ENCODE measurements at regions not wholly inside any gene's neighbourhood (a gene's known extent, or its start where the extent isn't known, plus 50 kb on each side); places are given as distances from the start of the nearest gene placed in this dataset.

DNA sequence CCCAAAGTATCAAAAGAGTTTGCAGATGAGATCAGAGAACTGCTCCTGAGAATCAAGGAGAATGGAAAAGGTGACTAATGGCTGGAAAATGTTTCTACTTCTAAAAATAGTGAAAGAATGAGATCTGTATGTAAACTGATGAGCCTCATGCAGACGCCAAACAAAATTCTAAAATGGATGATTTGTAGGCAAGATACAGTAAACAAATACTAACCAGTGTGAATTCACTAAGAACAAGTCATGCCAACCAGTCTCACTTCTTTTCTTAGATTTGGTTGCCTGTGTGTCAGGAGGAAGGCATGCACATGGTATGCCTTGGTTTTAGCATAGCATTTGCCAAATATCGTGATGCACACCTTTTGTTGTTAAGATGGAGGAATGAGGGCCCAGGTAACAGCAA is 94.9 kb upstream of the PIK3CG start:
- Histone ChIP-seq H3K27me3 (replicated peaks; ENCODE audit: control insufficient read depth, insufficient read depth, low read length) (no peaks in the 10 kb centered on the region), H3K36me3 (ENCODE audit: control insufficient read depth, insufficient read depth, low read length) (no peaks in the 10 kb centered on the region), H3K4me3 (replicated peaks; ENCODE audit: low read depth, low read length) (no peak overlapping the region)
- no peak for DNase-seq (ENCODE audit: extremely low read depth, insufficient read length)
- TF ChIP-seq, protein P1, sequence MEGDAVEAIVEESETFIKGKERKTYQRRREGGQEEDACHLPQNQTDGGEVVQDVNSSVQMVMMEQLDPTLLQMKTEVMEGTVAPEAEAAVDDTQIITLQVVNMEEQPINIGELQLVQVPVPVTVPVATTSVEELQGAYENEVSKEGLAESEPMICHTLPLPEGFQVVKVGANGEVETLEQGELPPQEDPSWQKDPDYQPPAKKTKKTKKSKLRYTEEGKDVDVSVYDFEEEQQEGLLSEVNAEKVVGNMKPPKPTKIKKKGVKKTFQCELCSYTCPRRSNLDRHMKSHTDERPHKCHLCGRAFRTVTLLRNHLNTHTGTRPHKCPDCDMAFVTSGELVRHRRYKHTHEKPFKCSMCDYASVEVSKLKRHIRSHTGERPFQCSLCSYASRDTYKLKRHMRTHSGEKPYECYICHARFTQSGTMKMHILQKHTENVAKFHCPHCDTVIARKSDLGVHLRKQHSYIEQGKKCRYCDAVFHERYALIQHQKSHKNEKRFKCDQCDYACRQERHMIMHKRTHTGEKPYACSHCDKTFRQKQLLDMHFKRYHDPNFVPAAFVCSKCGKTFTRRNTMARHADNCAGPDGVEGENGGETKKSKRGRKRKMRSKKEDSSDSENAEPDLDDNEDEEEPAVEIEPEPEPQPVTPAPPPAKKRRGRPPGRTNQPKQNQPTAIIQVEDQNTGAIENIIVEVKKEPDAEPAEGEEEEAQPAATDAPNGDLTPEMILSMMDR (IDR thresholded peaks at IDR 0.05; ENCODE audit: insufficient read depth, low read length, poor library complexity, severe bottlenecking), result no peak

DNA sequence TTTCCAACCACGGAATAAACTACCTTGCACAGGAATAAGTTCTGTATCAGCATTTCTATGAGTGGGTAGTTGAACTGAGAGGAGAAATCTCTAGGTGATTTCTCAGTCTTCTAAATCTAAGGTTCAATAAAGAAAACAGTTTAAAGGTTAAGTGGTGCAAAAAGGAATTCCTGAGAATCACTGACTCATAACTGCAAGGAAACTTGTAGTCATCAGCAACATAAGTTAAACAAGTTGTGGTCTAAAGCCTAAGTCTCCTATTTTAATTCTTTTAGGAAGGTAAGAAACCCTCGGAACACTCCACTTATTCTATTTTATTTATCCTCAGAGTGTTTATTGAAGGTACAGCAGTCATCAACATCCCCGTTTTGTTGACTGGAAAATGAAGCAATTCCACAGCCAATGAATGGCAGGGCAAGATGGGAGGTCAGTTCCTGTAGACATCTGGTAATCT is 92.4 kb upstream of the PIK3CG start:
- TF ChIP-seq, protein P1 (IDR thresholded peaks at IDR 0.05; ENCODE audit: insufficient read depth, low read length, poor library complexity, severe bottlenecking), result no peak
- Histone ChIP-seq H3K4me3 (replicated peaks; ENCODE audit: low read depth, low read length) (no peak overlapping the region), H3K36me3 (ENCODE audit: control insufficient read depth, insufficient read depth, low read length) (no peaks in the 10 kb centered on the region), H3K27me3 (replicated peaks; ENCODE audit: control insufficient read depth, insufficient read depth, low read length) (no peaks in the 10 kb centered on the region)
- DNase-seq (ENCODE audit: extremely low read depth, insufficient read length), result no peak

DNA sequence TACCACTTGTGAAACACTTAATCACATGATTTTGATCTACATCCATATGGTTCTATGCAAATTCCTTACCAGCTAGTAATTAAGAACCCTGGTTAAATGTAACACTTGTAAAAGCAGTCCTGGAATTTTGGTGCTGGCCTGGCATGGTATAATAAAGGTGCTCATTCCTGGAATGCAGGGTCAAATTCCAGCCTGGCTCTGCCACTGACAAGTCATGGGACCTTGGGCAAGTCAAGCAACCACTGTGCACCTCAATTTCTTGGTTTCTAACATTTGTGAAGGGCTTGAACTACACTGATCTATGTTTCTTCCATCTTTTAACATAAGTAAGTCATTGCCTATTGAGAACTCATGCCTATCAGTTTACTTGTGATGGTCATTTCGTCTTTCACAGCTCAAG is 91.9 kb upstream of the PIK3CG start:
- DNase-seq (ENCODE audit: extremely low read depth, insufficient read length), result no peak
- Histone ChIP-seq H3K27me3 (replicated peaks; ENCODE audit: control insufficient read depth, insufficient read depth, low read length) (no peaks in the 10 kb centered on the region), H3K36me3 (ENCODE audit: control insufficient read depth, insufficient read depth, low read length) (no peaks in the 10 kb centered on the region), H3K4me3 (replicated peaks; ENCODE audit: low read depth, low read length) (no peak overlapping the region)
- TF ChIP-seq, protein P1 (IDR thresholded peaks at IDR 0.05; ENCODE audit: insufficient read depth, low read length, poor library complexity, severe bottlenecking), result no peak

DNA sequence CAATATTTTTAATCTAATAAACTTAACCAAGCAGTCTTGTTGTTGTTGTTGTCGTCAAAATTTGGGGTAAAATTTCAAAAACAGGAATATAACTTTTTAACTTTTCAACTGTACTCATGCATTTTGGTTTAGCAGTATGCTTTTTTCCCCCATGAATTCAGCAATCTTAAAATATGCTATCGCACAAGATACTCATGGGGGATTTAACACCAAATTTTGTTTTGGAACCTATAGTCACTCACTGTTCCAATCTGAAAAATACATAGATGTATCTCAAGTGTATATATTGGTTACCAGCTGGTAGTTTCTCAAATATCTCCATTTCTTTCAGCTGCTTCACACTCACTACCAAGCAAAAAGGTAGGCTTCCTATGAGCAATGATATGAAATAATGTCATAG is 91.4 kb upstream of the PIK3CG start:
- Histone ChIP-seq H3K4me3 (replicated peaks; ENCODE audit: low read depth, low read length) (no peak overlapping the region), H3K36me3 (ENCODE audit: control insufficient read depth, insufficient read depth, low read length) (no peaks in the 10 kb centered on the region), H3K27me3 (replicated peaks; ENCODE audit: control insufficient read depth, insufficient read depth, low read length) (no peaks in the 10 kb centered on the region)
- TF ChIP-seq, protein P1 (IDR thresholded peaks at IDR 0.05; ENCODE audit: insufficient read depth, low read length, poor library complexity, severe bottlenecking), result no peak
- no peak for DNase-seq (ENCODE audit: extremely low read depth, insufficient read length)

DNA sequence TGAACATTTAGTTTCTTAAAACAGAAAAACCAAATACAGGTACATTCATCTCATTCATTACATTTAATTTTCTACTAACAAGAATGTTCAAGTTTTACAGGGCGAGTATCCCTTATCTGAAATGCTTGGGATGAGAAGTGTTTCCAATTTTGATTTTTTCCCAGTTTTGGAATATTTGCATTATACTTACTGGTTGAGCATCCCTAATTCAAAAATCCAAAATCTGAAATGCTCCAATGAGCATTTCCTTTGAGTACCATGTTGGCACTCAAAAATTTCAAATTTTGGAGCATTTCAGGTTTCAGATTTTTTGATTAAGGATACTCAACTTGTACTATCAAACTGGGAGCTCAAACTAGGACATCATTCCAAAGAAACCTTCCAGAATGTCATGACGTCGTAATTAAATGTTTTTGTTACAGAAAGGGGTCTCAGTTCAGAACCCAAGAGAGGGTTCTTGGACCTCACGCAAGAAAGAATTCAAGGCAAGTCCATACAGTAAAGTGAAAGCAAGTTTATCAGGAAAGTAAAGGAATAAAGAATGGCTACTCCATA is 90.8 kb upstream of the PIK3CG start:
- H3K27me3 ChIP-seq (replicated peaks; ENCODE audit: control insufficient read depth, insufficient read depth, low read length), result no peaks in the 10 kb centered on the region
- H3K36me3 ChIP-seq (ENCODE audit: control insufficient read depth, insufficient read depth, low read length), result no peaks in the 10 kb centered on the region
- TF ChIP-seq, protein P1 (IDR thresholded peaks at IDR 0.05; ENCODE audit: insufficient read depth, low read length, poor library complexity, severe bottlenecking), result no peak
- DNase-seq (ENCODE audit: extremely low read depth, insufficient read length), result no peak
- H3K4me3 ChIP-seq (replicated peaks; ENCODE audit: low read depth, low read length), result no peak overlapping the region

Measured in GM06990 (cell line).